Loucy (cell line): ENCODE measurements at regions not wholly inside any gene's neighbourhood (a gene's known extent, or its start where the extent isn't known, plus 50 kb on each side); places are given as distances from the start of the nearest gene placed in this dataset.

Experiments
- H2AFZ ChIP-seq: fragments of 200-600 bp; sonication (generic); 2 replicates; pipeline ENCODE4 v1.6.0; 2016; ENCODE audit warnings: antibody characterized with exemption, mild to moderate bottlenecking, low read length, moderate library complexity
- H3F3A ChIP-seq: fragments of 200-600 bp; 2 replicates; pipeline ENCODE4 v1.6.0; 2016; ENCODE audit warnings: antibody characterized with exemption, low read depth, mild to moderate bottlenecking
- H3K27me3 ChIP-seq: fragments of 200-600 bp; sonication (generic); 2 replicates; pipeline ENCODE4 v1.6.1; 2014; ENCODE audit warnings: low read length, mild to moderate bottlenecking; ENCODE audit not compliant: insufficient read depth, poor library complexity, severe bottlenecking
- H3K36me3 ChIP-seq: fragments of 200-600 bp; sonication (generic); 2 replicates; pipeline ENCODE4 v1.6.1; 2016; ENCODE audit warnings: low read length; ENCODE audit not compliant: insufficient read depth
- H3K4me1 ChIP-seq: fragments of 200-600 bp; sonication (generic); 2 replicates; pipeline ENCODE4 v1.5.1; 2014; ENCODE audit warnings: low read length, mild to moderate bottlenecking; ENCODE audit not compliant: insufficient read depth, poor library complexity, severe bottlenecking
- H3K4me2 ChIP-seq: fragments of 200-600 bp; sonication (generic); 2 replicates; pipeline ENCODE4 v1.6.0; 2014; ENCODE audit warnings: antibody characterized with exemption, low read length, low read depth, mild to moderate bottlenecking; ENCODE audit not compliant: poor library complexity, severe bottlenecking
- H3K4me3 ChIP-seq: fragments of 200-600 bp; sonication (generic); 2 replicates; pipeline ENCODE4 v1.5.1; 2014; ENCODE audit warnings: low read length, mild to moderate bottlenecking, mixed read lengths; ENCODE audit not compliant: poor library complexity, severe bottlenecking
- H3K79me2 ChIP-seq: fragments of 200-600 bp; sonication (generic); 2 replicates; pipeline ENCODE4 v1.6.1; 2014; ENCODE audit warnings: low read length; ENCODE audit not compliant: insufficient read depth
- H3K9ac ChIP-seq: fragments of 200-600 bp; sonication (generic); 2 replicates; pipeline ENCODE4 v1.6.0; 2014; ENCODE audit warnings: mild to moderate bottlenecking, low read depth, low read length, moderate library complexity; ENCODE audit not compliant: poor library complexity, severe bottlenecking
- H3K9me2 ChIP-seq: fragments of 200-600 bp; sonication (generic); replicated peaks from 2 replicates; pipeline ENCODE4 v1.6.1; 2016; ENCODE audit warnings: low read depth, low read length, mixed read lengths
- H3K9me3 ChIP-seq: fragments of 200-600 bp; sonication (generic); 2 replicates; pipeline ENCODE4 v1.6.1; 2014; ENCODE audit warnings: mild to moderate bottlenecking, antibody characterized with exemption, low read length, low read depth; ENCODE audit not compliant: insufficient read depth
- H4K20me1 ChIP-seq: fragments of 200-600 bp; sonication (generic); 2 replicates; pipeline ENCODE4 v1.6.0; 2014; ENCODE audit warnings: antibody characterized with exemption, low read length, mild to moderate bottlenecking; ENCODE audit not compliant: insufficient read depth, poor library complexity, severe bottlenecking
- CTCF ChIP-seq: fragments of 200-600 bp; sonication (generic); conservative IDR thresholded peaks from 2 replicates; pipeline ENCODE4 v1.5.1; 2014; ENCODE audit warnings: mild to moderate bottlenecking, antibody characterized with exemption, low read length
- EZH2phosphoT487 ChIP-seq: fragments of 200-600 bp; IDR thresholded peaks from 2 replicates; pipeline ENCODE4 v1.6.1; 2018; ENCODE audit warnings: antibody characterized with exemption, mild to moderate bottlenecking, moderate library complexity, borderline replicate concordance

- Histone ChIP-seq H3K36me3 (no peaks in the 10 kb centered on the region), H4K20me1 (no peaks in the 10 kb centered on the region), H2AFZ (no peak overlapping the region), H3K27me3 (no peaks in the 10 kb centered on the region), H3K4me1 (no peaks in the 10 kb centered on the region), H3K9ac (no peak overlapping the region), H3F3A (no peaks in the 10 kb centered on the region), H3K4me3 (no peak overlapping the region), H3K9me2 (no peaks in the 10 kb centered on the region), H3K9me3 (no peaks in the 10 kb centered on the region), H3K4me2 (no peak overlapping the region), H3K79me2 (no peaks in the 10 kb centered on the region)
- no peak for TF ChIP-seq CTCF
- TF ChIP-seq EZH2phosphoT487 = no peak
Observed at GRCh38 chr20:23190557-23190956, 104.4 kb upstream of the CD93 start.

GRCh38 chr20:23189854-23190253 is 103.7 kb upstream of the CD93 start:
- H3K9ac ChIP-seq = no peak overlapping the region
- H3K4me2 ChIP-seq = no peak overlapping the region
- H3K4me3 ChIP-seq = no peak overlapping the region
- no peaks in the 10 kb centered on the region for H3K36me3 ChIP-seq
- no peak overlapping the region for H2AFZ ChIP-seq
- H3K9me3 ChIP-seq = no peaks in the 10 kb centered on the region
- H3K9me2 ChIP-seq = no peaks in the 10 kb centered on the region
- H3K27me3 ChIP-seq = no peaks in the 10 kb centered on the region
- TF ChIP-seq EZH2phosphoT487 = no peak
- no peak for TF ChIP-seq CTCF
- H3K79me2 ChIP-seq = no peaks in the 10 kb centered on the region
- H4K20me1 ChIP-seq = no peaks in the 10 kb centered on the region
- H3F3A ChIP-seq = no peaks in the 10 kb centered on the region
- no peaks in the 10 kb centered on the region for H3K4me1 ChIP-seq

- no peak for TF ChIP-seq CTCF
- TF ChIP-seq EZH2phosphoT487 = no peak
- Histone ChIP-seq H3K9ac (no peak overlapping the region), H3F3A (no peaks in the 10 kb centered on the region), H3K36me3 (no peaks in the 10 kb centered on the region), H4K20me1 (no peaks in the 10 kb centered on the region), H3K4me3 (no peak overlapping the region), H3K79me2 (no peaks in the 10 kb centered on the region), H3K9me2 (no peaks in the 10 kb centered on the region), H3K4me2 (no peak overlapping the region), H3K9me3 (no peaks in the 10 kb centered on the region), H3K4me1 (no peaks in the 10 kb centered on the region), H2AFZ (no peak overlapping the region), H3K27me3 (no peaks in the 10 kb centered on the region)
Observed at GRCh38 chr20:23189341-23189740, 103.2 kb upstream of the CD93 start.
